Omental fat pad (tissue), 3 donors: ENCODE measurements at regions not wholly inside any gene's neighbourhood (a gene's known extent, or its start where the extent isn't known, plus 50 kb on each side); places are given as distances from the start of the nearest gene placed in this dataset.

ENCODE experiments used
- ATAC-seq: fragments of 150-250 bp; one replicate; pipeline ENCODE4 v1.9.1; 2016; ENCODE audit warnings: mild to moderate bottlenecking, moderate library complexity; ENCODE audit not compliant: low FRiP score
- DNase-seq: peaks from one replicate; pipeline ENCODE4 v3.0.0-alpha.2; 2019; ENCODE audit warnings: low spot score
- TF ChIP-seq, protein P1 (sequence below), 3 donors: fragments of 450-650 bp; IDR thresholded peaks; one replicate each; pipeline ENCODE4 v1.5.1; 2016 to 2017; ENCODE audit warnings: antibody characterized with exemption in 3 of 3, mild to moderate bottlenecking in 3 of 3, moderate library complexity in 2 of 3

DNA sequence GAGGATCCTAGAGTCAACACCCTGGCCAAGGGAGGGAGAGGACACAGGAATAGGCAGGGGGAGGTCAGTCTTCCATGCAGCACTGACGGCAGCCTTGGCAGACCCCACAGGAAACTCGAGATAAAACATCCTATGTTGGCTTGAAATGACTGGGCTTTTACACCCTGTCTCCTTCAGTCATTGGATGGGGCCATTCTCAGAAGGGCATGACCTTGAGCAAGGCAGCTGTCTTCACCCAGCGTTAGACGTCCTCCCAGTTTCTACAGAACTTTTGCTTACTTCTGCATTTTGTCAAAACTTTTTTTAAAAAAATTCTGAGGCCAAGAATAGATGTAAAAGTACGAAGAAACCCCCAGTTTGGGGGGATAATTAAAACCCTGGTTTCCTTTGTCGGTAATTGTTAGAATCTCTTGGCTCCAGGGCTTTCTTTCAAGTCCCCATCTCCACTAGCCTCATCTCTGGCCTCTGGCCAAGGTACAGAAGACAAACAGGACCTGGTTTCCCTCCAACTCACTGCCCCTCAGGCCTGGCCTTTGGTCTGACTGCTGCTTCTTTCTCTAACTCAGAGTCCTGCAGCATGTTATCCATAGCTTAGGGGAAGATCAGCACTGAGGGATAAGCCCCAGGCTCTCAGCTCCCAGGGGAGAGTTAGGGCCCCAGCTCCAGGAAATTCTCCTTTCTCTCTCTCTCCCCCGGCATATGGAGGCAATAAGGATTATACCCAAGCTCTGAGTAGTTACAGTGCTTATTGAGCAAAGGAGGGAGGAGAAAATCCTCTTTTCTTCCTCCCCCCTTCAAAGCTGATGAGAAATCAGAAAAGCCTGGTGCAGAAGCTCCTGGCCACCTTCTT lies 51.6 kb upstream of the KCND3 start:
- no peak for DNase-seq
- no peak for ATAC-seq

DNA sequence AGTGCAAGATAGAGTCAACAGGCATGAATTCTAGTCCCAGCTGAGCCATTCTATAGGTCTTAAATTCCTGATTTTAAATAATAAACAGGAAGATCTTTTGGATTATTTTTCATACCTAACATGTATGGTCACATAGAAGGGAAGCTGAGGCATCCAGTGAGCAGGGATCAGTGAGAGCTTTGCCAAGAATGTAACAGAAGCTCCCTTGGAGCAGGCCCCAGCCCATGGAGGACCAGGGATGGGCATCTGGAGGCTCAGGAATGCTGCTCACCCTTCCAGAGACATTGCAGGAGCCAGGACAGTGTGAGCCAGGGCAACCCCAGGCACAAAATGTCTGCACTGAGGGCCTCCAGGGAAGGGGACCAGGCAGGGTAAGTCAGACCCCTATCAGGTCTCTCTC lies 54.4 kb upstream of the KCND3 start:
- DNase-seq (no peak), ATAC-seq (no peak)

More for the DNA sequence above, 51.6 kb upstream of the KCND3 start:
- TF ChIP-seq, protein P1, sequence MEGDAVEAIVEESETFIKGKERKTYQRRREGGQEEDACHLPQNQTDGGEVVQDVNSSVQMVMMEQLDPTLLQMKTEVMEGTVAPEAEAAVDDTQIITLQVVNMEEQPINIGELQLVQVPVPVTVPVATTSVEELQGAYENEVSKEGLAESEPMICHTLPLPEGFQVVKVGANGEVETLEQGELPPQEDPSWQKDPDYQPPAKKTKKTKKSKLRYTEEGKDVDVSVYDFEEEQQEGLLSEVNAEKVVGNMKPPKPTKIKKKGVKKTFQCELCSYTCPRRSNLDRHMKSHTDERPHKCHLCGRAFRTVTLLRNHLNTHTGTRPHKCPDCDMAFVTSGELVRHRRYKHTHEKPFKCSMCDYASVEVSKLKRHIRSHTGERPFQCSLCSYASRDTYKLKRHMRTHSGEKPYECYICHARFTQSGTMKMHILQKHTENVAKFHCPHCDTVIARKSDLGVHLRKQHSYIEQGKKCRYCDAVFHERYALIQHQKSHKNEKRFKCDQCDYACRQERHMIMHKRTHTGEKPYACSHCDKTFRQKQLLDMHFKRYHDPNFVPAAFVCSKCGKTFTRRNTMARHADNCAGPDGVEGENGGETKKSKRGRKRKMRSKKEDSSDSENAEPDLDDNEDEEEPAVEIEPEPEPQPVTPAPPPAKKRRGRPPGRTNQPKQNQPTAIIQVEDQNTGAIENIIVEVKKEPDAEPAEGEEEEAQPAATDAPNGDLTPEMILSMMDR (IDR thresholded peaks at IDR 0.05), result no peak

GRCh38 chr1:112044745-112045144 lies 55.3 kb upstream of the KCND3 start:
- TF ChIP-seq, protein P1 (IDR thresholded peaks at IDR 0.05), result no peak
- ATAC-seq (no peak), DNase-seq (no peak)

More for the DNA sequence above, 54.4 kb upstream of the KCND3 start:
- TF ChIP-seq, protein P1 (IDR thresholded peaks at IDR 0.05), result no peak

DNA sequence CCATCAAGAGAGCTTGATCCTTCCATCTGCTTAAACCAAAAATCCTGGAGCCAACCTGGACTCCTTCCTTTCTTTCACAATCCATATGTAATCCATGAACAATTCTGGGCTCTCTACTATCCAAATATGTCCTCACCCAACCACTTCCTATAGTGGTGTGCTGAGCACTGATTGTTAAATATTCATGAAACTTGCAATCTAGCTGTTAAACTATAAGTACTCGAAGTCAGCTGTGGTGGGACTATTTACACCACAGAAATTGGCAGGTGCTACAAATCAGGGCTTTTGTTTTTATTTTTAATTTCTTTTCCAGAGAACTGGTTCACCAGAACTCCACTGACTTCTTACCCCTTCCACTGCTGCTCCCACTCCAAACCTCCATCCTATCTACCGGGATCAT lies 57.2 kb upstream of the KCND3 start:
- ATAC-seq, result no peak
- TF ChIP-seq, protein P1 (IDR thresholded peaks at IDR 0.05), result no peak
- no peak for DNase-seq

DNA sequence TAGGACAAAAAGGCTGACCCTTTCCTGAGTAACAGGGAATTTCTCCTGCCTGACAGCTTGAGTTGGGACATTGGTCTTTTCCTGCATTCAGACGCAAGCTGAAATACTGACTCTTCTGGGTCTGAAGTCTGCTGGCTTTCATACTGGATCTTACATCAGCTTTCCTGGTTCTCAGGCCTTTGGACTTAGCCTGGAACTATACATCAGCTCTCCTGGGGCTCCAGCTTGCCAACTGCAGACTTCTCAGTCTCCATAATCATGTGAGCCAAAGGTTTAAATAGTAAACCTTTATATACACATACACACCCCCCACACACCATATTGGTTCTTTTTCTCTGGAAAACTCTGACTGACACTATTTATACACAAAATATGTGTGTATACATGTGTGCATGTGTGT lies 59.0 kb upstream of the KCND3 start:
- TF ChIP-seq, protein P1 (IDR thresholded peaks at IDR 0.05), result no peak
- no peak for ATAC-seq
- no peak for DNase-seq

DNA sequence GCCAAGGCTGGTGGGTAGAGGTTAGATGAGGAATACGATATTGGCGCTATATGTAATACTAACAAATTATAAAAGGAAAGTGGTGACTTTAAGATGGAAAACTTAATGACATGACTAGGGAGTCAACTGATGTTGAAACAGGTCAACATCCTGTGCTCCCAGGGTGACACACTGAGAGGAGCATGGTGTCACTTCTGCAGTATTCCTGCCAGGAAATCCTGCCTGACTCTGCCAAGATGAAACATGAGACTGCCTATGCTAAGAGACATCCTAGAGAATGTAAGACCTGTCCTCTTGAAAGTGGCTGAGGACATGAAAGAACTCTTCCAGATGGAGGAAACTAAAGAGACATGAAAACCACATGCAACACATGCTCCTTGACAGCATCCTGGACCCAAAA lies 65.0 kb upstream of the KCND3 start:
- no peak for ATAC-seq
- TF ChIP-seq, protein P1 (IDR thresholded peaks at IDR 0.05), result no peak
- no peak for DNase-seq

GRCh38 chr1:112056354-112056753 lies 66.9 kb upstream of the KCND3 start:
- TF ChIP-seq, protein P1 (IDR thresholded peaks at IDR 0.05), result no peak
- ATAC-seq (no peak), DNase-seq (no peak)
